ENCODE measurements at regions not wholly inside any gene's neighbourhood (a gene's known extent, or its start where the extent isn't known, plus 50 kb on each side); places are given as distances from the start of the nearest gene placed in this dataset.

DNA sequence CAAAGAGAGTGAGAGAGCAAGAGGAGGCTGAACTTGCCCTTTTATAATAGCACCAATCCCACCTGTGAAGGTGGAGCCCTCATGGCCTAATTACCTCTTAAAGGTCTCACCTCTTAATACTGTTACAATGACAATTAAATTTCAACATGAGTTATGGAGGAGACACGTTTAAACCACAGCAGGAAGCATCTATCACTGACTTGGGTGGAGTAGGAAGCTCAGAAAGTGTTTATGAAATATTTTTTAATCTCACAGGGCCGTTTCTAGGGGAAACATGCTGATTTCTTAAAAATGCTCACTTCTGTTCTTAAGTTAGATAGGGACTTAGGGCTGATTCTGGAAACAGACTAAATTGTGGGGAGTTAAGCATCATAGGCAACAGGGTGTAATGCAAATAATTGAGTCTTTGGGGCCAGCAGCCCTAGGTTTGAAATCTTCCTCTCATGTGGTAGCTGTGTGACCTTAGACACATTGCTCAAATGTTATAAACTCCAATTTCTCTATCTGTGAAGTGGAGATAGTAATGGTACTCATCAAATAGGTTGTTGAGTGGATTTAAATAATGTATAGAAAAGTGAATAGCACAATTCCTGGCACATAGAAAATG, 133.3 kb upstream of the KLHL25 start:
- no peak for DNase-seq
- intact Hi-C loops (cut with micrococcal nuclease): no loop called here
- Mint-ChIP-seq H3K9me3 (no peaks in the 10 kb centered on the region), H3K27me3 (no peaks in the 10 kb centered on the region), H3K27ac (no peak overlapping the region), H3K4me1 (ENCODE audit: low read depth) (peaks cover 33% of the 10 kb centered on the region), H3K4me3 (no peak overlapping the region), H3K36me3 (no peaks in the 10 kb centered on the region)
- ChIA-PET POLR2A (no interaction called here), CTCF (no interaction called here)

DNA sequence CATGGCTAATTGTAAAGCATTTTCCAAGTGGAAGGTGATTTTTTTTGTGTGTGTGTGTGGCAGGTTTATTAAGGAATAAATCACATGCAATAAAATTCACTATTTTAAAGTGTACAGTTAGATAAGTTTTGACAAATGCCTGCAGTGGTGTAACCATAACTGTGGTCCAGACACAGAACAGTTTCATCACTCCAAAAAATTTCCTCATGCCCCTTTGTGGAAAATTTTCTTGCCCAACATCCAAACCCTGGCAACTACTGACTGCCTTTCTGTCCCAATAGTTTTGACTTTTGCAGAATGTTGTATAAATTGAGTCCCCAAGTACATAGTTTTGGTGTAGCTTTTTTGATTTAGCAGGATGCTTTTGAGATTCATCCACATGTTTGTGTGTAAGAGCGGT, 135.1 kb upstream of the KLHL25 start:
- intact Hi-C loops (cut with micrococcal nuclease): no loop called here
- no peak overlapping the region for H3K4me3 Mint-ChIP-seq
- peaks cover 32% of the 10 kb centered on the region for H3K4me1 Mint-ChIP-seq (ENCODE audit: low read depth)
- ChIA-PET CTCF (no interaction called here), POLR2A (no interaction called here)
- DNase-seq: no peak
- H3K27ac Mint-ChIP-seq: no peak overlapping the region
- H3K27me3 Mint-ChIP-seq: no peaks in the 10 kb centered on the region
- H3K9me3 Mint-ChIP-seq: no peaks in the 10 kb centered on the region
- no peaks in the 10 kb centered on the region for H3K36me3 Mint-ChIP-seq

DNA sequence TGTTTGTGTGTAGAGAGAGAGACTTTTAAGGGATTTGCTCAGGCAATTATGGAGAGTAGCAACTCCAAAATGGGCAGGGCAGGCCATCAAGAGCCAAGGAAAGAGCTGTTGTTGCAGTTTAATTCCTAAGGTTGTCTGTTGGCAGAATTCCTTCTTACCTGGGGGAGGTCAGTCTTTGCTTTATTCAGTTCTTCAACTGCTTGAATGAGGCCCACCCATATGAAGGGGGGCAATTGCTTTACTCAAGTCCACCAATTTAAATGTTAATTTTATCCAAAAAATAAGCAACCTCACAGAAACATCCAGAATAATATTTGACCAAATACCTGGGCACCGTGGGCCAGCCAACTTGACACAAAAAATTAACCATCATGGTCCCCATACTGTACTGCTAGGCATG, 137.7 kb upstream of the KLHL25 start:
- H3K27ac Mint-ChIP-seq: no peak overlapping the region
- DNase-seq: no peak

DNA sequence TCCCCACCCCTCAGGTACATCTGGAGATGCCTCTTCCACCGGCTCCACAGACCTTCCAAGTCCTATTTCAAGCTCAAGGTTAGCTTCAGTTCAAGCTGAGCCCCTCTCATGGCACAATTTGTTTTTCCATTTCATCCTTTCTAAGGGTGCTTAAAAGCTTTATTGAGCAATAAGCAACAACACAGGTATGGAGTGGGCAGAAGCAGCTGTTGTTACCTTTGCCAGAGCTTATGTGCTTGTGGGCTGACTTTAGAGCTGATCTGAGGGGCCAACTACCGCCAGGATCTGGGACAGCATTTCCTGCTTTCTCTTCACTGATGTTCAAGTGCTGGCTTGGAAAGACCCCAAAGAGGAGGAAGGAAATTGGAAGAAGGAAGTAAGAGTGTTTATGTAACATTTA, 140.0 kb upstream of the KLHL25 start:
- Mint-ChIP-seq H3K4me3 (no peak overlapping the region), H3K27ac (no peak overlapping the region), H3K4me1 (ENCODE audit: low read depth) (peaks cover 10% of the 10 kb centered on the region), H3K27me3 (peaks cover 3% of the 10 kb centered on the region), H3K36me3 (no peaks in the 10 kb centered on the region), H3K9me3 (no peaks in the 10 kb centered on the region)
- POLR2A ChIA-PET: no interaction called here
- CTCF ChIA-PET: no interaction called here
- intact Hi-C loops (cut with micrococcal nuclease): no loop called here
- DNase-seq: no peak

More for the DNA sequence above, 137.7 kb upstream of the KLHL25 start:
- Mint-ChIP-seq H3K9me3 (no peaks in the 10 kb centered on the region), H3K4me1 (ENCODE audit: low read depth) (peaks cover 27% of the 10 kb centered on the region), H3K4me3 (no peak overlapping the region), H3K36me3 (no peaks in the 10 kb centered on the region), H3K27me3 (peaks cover 2% of the 10 kb centered on the region)
- ChIA-PET CTCF (interaction anchor here (0.6 kb wide), 1 partner anchor 20 kb away, joined by 3 read pairs; no protein-coding TSS in a partner anchor), POLR2A (no interaction called here)
- intact Hi-C loops (cut with micrococcal nuclease): no loop called here

DNA sequence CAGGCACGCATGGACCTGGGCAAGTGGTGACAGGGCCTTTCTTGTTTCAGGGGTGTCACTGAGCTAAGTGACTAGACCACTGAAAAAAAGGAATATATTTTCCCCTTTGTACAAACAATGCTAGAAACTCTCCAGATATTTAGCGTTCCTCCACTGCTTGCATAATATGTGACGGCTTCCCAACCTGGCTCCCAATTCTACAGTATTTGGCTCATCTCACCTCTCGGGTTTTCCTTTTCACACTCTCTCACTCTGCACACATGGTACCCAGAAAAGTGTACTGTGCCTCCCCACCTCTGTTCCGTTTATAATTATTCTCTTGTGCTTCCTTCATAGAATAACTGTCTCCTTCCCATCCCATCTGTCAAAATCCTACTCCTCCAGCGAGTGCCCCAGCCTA, 140.5 kb upstream of the KLHL25 start:
- peaks cover 3% of the 10 kb centered on the region for H3K27me3 Mint-ChIP-seq
- DNase-seq: no peak
- H3K4me1 Mint-ChIP-seq (ENCODE audit: low read depth): peaks cover 6% of the 10 kb centered on the region
- H3K9me3 Mint-ChIP-seq: no peaks in the 10 kb centered on the region
- POLR2A ChIA-PET: no interaction called here
- H3K36me3 Mint-ChIP-seq: no peaks in the 10 kb centered on the region
- H3K27ac Mint-ChIP-seq: no peak overlapping the region
- CTCF ChIA-PET: no interaction called here
- intact Hi-C loops (cut with micrococcal nuclease): no loop called here
- no peak overlapping the region for H3K4me3 Mint-ChIP-seq

DNA sequence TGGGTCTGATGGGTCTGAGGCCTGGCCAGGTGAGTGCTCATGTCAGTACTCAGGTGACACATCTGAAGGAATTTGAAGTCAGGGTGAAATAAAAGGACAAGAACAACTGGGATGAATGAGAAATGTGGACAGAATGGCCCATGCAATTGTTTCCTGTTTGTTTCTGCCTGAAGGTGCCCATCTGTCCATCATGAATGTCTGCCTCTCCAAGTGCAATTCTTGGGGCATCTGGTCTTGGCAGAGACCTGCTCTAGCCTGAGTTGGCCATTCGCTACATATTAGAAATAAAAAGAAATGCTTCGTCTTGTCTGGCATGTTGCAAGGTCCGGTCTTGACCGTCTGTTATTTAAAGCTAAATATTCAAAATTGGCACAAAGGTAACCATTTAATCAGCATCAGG, 142.0 kb upstream of the AGBL1 start:
- Mint-ChIP-seq H3K4me1 (ENCODE audit: low read depth) (no peaks in the 10 kb centered on the region), H3K27ac (no peak overlapping the region), H3K9me3 (no peaks in the 10 kb centered on the region), H3K27me3 (peaks cover 6% of the 10 kb centered on the region), H3K4me3 (no peak overlapping the region), H3K36me3 (no peaks in the 10 kb centered on the region)
- intact Hi-C loops (cut with micrococcal nuclease): no loop called here
- POLR2A ChIA-PET: no interaction called here
- no peak for DNase-seq
- CTCF ChIA-PET: no interaction called here

DNA sequence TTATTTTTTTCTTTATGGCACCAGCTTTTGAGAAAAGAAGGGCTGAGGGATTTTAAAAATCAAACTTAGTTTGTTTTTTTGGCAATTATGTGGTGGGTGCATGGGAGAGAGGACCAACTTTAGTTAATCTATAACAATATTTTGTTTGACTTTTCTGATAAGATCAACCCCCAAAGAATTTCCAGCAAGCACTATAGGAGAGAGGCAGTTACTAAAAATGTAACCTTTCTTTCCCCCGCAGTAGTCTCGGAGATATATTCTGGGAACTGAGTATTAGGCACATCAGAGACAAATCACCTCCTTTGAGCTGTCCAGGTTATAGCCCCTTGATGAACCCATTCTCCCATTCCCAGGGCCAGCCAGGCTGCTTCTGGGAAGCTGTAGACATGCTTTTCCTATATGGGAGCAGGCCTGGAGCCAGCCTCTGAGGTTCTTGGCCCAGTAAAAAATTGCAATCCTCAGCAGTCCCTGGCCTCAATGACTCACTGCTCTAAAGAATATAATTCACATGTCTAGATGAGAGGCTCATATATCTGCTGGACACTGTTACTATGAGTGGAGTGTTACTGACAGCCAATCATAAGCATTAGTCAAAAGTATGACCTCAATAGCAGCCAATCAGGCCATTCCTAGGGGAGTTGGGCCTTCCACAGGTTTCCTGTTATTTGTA, 138.3 kb upstream of the AGBL1 start:
- intact Hi-C loops (cut with micrococcal nuclease): no loop called here
- no peak overlapping the region for H3K4me3 Mint-ChIP-seq
- no peaks in the 10 kb centered on the region for H3K36me3 Mint-ChIP-seq
- ChIA-PET POLR2A (no interaction called here), CTCF (no interaction called here)
- DNase-seq: no peak
- peaks cover 6% of the 10 kb centered on the region for H3K27me3 Mint-ChIP-seq
- H3K4me1 Mint-ChIP-seq (ENCODE audit: low read depth): no peaks in the 10 kb centered on the region
- no peaks in the 10 kb centered on the region for H3K9me3 Mint-ChIP-seq
- no peak overlapping the region for H3K27ac Mint-ChIP-seq

DNA sequence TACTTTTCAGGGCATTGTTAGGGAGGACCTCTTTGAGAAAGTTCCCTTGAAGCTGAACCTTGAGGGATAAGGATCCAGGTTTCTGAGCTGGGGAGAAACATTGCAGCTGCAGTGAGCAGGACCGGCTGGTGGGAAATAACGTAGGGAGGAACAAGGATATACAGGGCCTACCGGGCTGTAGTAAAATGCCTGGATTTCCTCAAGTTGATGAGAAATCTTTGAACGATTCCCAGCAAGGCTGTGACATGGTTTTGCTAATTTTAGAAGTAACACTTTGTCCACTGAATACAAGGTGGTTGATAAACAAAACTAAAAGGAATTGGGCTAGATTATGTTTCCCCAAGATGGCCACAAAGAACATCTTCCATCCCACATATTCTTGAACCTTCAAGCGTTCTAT, 137.0 kb upstream of the AGBL1 start:
- DNase-seq: no peak
- intact Hi-C loops (cut with micrococcal nuclease): no loop called here
- Mint-ChIP-seq H3K36me3 (no peaks in the 10 kb centered on the region), H3K9me3 (no peaks in the 10 kb centered on the region), H3K27ac (no peak overlapping the region), H3K4me3 (no peak overlapping the region), H3K27me3 (peaks cover 7% of the 10 kb centered on the region), H3K4me1 (ENCODE audit: low read depth) (no peaks in the 10 kb centered on the region)
- ChIA-PET POLR2A (no interaction called here), CTCF (no interaction called here)

DNA sequence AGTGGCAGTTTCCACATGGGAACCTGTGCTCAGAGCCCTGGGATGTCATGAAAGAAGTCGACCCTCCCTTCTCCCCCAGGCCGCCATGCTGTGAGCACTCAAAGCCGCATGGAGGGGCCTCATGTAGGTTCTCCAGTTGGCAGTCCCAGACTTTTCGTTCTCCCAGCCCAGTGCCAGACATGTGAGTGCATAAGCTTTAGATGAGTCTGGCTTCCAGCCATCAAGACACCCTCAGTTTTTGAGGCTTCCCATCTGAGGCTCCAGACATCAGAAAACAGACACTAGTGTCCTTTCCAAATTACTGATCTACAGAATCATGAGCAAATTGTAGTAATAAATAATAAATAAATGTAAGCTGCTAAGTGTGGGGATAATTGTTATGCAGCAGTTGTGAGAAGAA, 136.5 kb upstream of the AGBL1 start:
- H3K27me3 Mint-ChIP-seq: peaks cover 10% of the 10 kb centered on the region
- ChIA-PET CTCF (no interaction called here), POLR2A (no interaction called here)
- H3K27ac Mint-ChIP-seq: no peak overlapping the region
- no peaks in the 10 kb centered on the region for H3K36me3 Mint-ChIP-seq
- intact Hi-C loops (cut with micrococcal nuclease): no loop called here
- no peak overlapping the region for H3K4me3 Mint-ChIP-seq
- H3K9me3 Mint-ChIP-seq: no peaks in the 10 kb centered on the region
- no peaks in the 10 kb centered on the region for H3K4me1 Mint-ChIP-seq (ENCODE audit: low read depth)
- DNase-seq: no peak

DNA sequence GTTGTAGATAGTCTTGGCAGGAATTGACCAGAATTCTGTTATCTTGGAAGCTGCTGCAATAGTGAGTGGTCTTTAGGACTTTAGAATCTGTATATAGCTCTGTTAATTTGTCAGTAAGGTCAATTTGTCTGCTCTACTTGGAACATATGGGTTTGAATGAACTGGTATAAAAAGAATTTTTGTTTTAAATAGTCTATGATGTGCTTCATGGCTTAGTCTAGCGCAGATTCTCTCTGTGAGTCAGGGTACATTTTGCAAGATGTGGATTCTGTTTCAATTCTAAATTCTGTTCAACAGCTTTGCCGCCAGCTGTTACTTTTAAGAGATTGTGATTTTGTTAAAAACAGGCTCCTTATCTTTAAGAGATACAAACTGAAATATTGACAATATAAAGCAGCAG, 135.9 kb upstream of the AGBL1 start:
- ChIA-PET POLR2A (no interaction called here), CTCF (no interaction called here)
- intact Hi-C loops (cut with micrococcal nuclease): no loop called here
- no peak for DNase-seq
- Mint-ChIP-seq H3K27ac (no peak overlapping the region), H3K4me1 (ENCODE audit: low read depth) (no peaks in the 10 kb centered on the region), H3K9me3 (no peaks in the 10 kb centered on the region), H3K36me3 (no peaks in the 10 kb centered on the region), H3K4me3 (no peak overlapping the region), H3K27me3 (peaks cover 10% of the 10 kb centered on the region)

DNA sequence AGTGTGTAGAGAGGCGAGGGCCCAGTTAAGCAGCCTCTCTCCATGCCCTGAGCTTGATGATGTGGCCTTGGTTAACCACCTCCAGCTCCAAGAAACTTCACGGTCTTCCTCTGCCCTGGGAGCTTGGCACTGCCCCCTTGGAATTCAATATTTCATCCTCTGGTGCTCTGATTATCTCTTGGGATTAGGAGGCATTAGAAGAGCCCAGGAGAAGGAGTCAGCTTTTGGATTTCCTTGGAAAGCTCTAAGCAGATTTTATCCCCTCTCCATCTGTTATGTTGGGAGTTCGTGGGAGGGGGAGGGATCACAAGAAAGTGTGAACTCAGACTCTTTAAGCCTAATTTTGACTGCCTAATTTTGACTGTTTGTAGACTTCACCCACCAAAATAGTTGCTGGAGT, 132.7 kb upstream of the AGBL1 start:
- POLR2A ChIA-PET: no interaction called here
- no peak overlapping the region for H3K4me3 Mint-ChIP-seq
- no peaks in the 10 kb centered on the region for H3K9me3 Mint-ChIP-seq
- no peak for DNase-seq
- no peaks in the 10 kb centered on the region for H3K4me1 Mint-ChIP-seq (ENCODE audit: low read depth)
- no peaks in the 10 kb centered on the region for H3K36me3 Mint-ChIP-seq
- CTCF ChIA-PET: interaction anchor here (1.0 kb wide), 1 partner anchor 51 kb away, joined by 3 read pairs; no protein-coding TSS in a partner anchor
- intact Hi-C loops (cut with micrococcal nuclease): no loop called here
- H3K27me3 Mint-ChIP-seq: peaks cover 6% of the 10 kb centered on the region
- H3K27ac Mint-ChIP-seq: no peak overlapping the region

DNA sequence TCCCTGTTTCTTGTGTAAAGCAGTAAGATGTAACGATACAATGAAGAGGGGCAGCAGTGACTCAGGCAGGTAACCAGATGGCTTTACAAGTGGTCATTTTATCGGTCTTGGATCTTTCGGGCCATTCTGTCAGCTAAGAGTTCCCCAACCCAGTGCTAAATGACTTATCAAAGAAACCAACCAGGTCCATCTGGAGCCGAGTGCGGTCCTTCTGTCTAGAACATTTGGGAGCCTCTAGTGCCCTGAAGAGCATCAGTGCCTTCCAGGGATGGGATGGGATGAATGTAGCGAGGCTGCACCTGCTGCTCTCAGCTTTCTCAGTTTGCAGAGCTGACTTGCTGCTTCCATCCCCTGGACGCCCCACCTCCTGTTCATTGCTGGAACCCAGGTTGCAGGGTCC, 131.7 kb upstream of the AGBL1 start:
- no peaks in the 10 kb centered on the region for H3K4me1 Mint-ChIP-seq (ENCODE audit: low read depth)
- intact Hi-C loops (cut with micrococcal nuclease): no loop called here
- CTCF ChIA-PET: interaction anchor here (1.0 kb wide), 1 partner anchor 52 kb away, joined by 3 read pairs; no protein-coding TSS in a partner anchor
- H3K27ac Mint-ChIP-seq: no peak overlapping the region
- no peak overlapping the region for H3K4me3 Mint-ChIP-seq
- POLR2A ChIA-PET: no interaction called here
- H3K27me3 Mint-ChIP-seq: peaks cover 6% of the 10 kb centered on the region
- H3K9me3 Mint-ChIP-seq: no peaks in the 10 kb centered on the region
- DNase-seq: no peak
- no peaks in the 10 kb centered on the region for H3K36me3 Mint-ChIP-seq

DNA sequence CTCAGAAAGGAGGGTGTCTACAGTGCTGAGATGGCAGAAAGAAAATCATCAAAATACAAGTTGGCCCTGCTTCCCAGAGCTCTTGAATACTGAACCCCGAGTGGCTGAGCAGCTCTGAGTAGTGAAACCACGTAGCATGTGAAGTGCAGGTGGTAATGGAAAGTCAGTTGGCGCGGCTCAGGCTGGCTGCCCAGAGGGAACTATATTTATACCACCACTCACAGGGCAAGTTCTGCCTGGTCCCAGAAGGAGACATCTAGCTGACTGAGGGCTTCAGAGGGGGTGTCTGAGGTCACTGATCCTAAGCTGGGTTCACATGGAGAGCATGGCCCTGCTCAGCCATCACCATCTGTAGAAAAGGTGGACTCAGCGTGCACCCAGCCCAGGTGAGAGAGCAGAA, 129.6 kb upstream of the AGBL1 start:
- H3K9me3 Mint-ChIP-seq: no peaks in the 10 kb centered on the region
- DNase-seq: no peak
- H3K27ac Mint-ChIP-seq: no peak overlapping the region
- H3K36me3 Mint-ChIP-seq: no peaks in the 10 kb centered on the region
- ChIA-PET POLR2A (no interaction called here), CTCF (no interaction called here)
- intact Hi-C loops (cut with micrococcal nuclease): no loop called here
- H3K4me1 Mint-ChIP-seq (ENCODE audit: low read depth): peaks cover 2% of the 10 kb centered on the region
- H3K27me3 Mint-ChIP-seq: peaks cover 11% of the 10 kb centered on the region
- no peak overlapping the region for H3K4me3 Mint-ChIP-seq
